ENCODE measurements at regions not wholly inside any gene's neighbourhood (a gene's known extent, or its start where the extent isn't known, plus 50 kb on each side); places are given as distances from the start of the nearest gene placed in this dataset.

DNA sequence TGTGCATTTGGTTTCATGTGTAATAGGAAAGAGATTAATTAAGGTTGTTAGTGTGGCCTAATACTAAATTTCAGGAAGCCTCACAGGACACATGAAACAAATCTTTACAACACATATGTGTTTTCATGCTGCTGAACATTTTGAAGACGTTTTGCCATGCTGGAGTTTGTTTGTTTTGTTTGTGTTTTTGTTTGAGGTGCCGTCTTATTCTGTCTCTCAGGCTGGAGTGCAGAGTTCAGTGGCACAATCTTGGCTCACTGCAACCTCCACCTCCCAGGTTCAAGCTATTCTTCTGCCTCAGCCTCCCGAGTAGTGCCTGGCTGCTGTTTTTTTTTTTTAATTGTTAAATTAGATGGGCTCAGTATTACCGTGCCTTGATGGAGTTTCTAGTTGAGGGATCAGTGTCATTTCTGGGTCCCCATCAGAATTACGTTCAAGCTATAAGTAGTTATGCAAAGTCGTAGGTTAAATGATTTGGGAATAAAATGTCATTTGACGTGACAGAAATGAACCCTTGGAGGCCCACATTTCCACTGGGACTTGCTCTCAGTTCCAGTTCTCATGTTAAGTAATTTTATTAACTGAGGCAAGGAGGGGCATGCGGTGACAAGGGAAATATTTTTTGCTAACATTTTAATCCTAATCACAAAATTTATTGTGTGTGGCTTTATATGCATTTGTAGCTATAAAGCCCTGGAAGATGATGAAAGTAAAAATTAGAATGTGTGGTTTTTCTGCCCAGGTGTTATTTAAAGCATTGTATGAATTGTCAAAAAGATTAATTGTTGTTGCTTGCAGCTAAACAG is 196.9 kb downstream of the TM9SF2 start:
- H3K4me3 Mint-ChIP-seq = no peak overlapping the region
- DNase-seq (ENCODE audit: extremely low spot score, unreplicated experiment) = no peak
- TF ChIP-seq, protein P1, sequence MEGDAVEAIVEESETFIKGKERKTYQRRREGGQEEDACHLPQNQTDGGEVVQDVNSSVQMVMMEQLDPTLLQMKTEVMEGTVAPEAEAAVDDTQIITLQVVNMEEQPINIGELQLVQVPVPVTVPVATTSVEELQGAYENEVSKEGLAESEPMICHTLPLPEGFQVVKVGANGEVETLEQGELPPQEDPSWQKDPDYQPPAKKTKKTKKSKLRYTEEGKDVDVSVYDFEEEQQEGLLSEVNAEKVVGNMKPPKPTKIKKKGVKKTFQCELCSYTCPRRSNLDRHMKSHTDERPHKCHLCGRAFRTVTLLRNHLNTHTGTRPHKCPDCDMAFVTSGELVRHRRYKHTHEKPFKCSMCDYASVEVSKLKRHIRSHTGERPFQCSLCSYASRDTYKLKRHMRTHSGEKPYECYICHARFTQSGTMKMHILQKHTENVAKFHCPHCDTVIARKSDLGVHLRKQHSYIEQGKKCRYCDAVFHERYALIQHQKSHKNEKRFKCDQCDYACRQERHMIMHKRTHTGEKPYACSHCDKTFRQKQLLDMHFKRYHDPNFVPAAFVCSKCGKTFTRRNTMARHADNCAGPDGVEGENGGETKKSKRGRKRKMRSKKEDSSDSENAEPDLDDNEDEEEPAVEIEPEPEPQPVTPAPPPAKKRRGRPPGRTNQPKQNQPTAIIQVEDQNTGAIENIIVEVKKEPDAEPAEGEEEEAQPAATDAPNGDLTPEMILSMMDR (conservative IDR thresholded peaks at IDR 0.05) = no peak
- no peaks in the 10 kb centered on the region for H3K36me3 Mint-ChIP-seq
- no peaks in the 10 kb centered on the region for H3K9me3 Mint-ChIP-seq
- H3K27ac Mint-ChIP-seq = no peak overlapping the region
- H3K27me3 Mint-ChIP-seq = peaks cover 17% of the 10 kb centered on the region
- H3K4me1 Mint-ChIP-seq (ENCODE audit: unreplicated experiment) = no peaks in the 10 kb centered on the region

DNA sequence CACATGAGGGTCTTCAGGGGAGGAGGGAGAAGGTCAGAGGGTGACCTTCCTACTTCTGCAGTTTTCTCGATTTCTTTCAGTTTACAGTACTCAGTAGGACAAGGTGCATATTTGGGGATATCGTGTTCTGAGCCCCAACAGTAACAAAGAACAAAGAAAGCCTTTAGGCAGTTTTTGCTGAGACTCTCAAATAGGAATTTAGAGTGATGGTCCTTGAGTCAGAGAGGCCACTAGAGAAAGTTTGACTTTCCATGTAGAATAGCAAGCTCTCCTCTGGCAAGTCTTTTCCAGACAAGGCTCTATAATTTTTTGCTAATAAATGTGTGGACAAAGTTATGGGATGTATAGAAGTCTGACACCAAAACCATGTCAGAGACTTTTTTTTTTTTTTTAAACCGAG is 194.6 kb downstream of the TM9SF2 start:
- Mint-ChIP-seq H3K9me3 (no peaks in the 10 kb centered on the region), H3K4me1 (ENCODE audit: unreplicated experiment) (no peaks in the 10 kb centered on the region), H3K36me3 (no peaks in the 10 kb centered on the region), H3K27ac (no peak overlapping the region), H3K27me3 (peaks cover 41% of the 10 kb centered on the region), H3K4me3 (no peak overlapping the region)
- TF ChIP-seq, protein P1 (conservative IDR thresholded peaks at IDR 0.05) = no peak
- DNase-seq (ENCODE audit: extremely low spot score, unreplicated experiment) = no peak

DNA sequence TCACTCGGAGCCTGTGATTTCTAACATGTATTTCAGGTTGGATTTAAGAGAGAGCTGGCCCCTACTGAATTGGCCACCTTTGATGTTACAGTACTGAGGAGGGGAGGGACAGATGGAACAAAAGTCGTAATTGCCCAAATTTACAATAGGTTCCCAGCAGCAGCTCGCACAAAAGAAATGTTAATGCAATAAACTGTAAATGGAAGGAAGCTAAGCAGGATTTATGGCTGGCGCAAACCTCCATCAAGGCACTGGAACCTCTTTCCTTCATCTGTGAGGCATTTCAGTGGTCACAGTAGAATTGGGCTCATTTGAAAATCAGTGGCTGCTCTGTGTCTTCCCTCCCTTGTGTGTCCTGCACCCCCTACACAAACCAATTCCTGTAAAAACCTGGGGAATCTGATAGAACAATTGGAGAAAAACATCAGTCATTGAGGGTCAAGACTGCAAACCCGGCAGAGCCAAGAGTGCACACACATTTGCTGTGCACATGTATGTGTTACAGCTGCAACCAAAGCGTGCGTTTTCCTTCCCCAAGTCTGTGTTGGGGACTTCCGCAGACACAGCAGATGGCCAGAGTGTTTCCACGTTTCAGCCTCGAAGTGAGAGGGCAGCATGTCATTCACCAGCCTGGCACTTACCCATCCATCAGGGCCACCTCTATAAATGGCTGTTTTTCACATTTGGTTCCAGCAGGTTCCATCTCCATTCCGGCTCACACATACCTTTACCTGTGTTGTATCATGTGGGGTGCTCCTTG is 192.8 kb downstream of the TM9SF2 start:
- no peaks in the 10 kb centered on the region for H3K36me3 Mint-ChIP-seq
- no peak overlapping the region for H3K4me3 Mint-ChIP-seq
- H3K27me3 Mint-ChIP-seq = peaks cover 59% of the 10 kb centered on the region
- H3K27ac Mint-ChIP-seq = no peak overlapping the region
- no peaks in the 10 kb centered on the region for H3K9me3 Mint-ChIP-seq
- peaks cover 5% of the 10 kb centered on the region for H3K4me1 Mint-ChIP-seq (ENCODE audit: unreplicated experiment)
- TF ChIP-seq, protein P1 (conservative IDR thresholded peaks at IDR 0.05) = no peak
- DNase-seq (ENCODE audit: extremely low spot score, unreplicated experiment) = no peak

DNA sequence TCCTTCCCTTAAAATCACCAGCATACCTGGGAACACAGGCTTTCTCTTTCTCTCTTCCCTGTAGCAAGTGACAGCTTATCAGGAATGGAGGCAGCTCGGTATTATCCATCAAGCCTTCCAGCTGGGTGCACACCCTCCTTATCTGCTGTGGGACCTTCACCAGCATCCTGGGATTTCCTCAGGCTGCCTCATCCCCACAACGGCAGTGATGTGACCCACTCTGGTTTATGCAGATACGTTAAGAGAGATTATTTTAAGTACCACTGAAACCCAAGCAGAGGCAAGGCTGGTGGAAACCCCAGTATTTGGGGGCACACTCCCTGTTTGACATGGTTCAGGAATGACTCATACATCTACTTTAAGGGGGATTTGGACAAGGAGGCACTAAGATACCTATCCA is 192.1 kb downstream of the TM9SF2 start:
- Mint-ChIP-seq H3K36me3 (no peaks in the 10 kb centered on the region), H3K4me3 (no peak overlapping the region), H3K27me3 (peaks cover 66% of the 10 kb centered on the region), H3K27ac (no peak overlapping the region), H3K9me3 (no peaks in the 10 kb centered on the region), H3K4me1 (ENCODE audit: unreplicated experiment) (peaks cover 5% of the 10 kb centered on the region)
- TF ChIP-seq, protein P1 (conservative IDR thresholded peaks at IDR 0.05) = no peak
- no peak for DNase-seq (ENCODE audit: extremely low spot score, unreplicated experiment)

DNA sequence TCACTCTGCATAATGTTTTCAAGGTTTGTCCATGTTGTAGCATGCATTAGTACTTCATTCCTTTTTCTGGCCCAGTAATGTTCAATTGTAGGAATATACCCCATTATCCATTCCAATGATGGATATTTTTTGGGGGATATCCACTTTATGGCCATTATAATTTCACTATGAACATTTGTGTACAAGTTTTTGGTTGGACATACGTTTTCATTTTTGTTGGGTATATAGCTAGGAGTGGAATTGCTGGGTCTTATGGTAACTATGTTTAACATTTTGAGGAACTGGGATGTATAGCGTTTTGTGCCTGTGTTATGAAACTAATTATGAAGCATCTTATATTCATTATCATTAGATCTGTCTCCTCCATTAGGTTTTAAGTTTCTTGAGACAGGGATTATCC is 191.6 kb downstream of the TM9SF2 start:
- H3K27me3 Mint-ChIP-seq = peaks cover 69% of the 10 kb centered on the region
- DNase-seq (ENCODE audit: extremely low spot score, unreplicated experiment) = no peak
- no peak overlapping the region for H3K27ac Mint-ChIP-seq
- H3K4me1 Mint-ChIP-seq (ENCODE audit: unreplicated experiment) = peaks cover 5% of the 10 kb centered on the region
- H3K9me3 Mint-ChIP-seq = no peaks in the 10 kb centered on the region
- H3K36me3 Mint-ChIP-seq = no peaks in the 10 kb centered on the region
- H3K4me3 Mint-ChIP-seq = no peak overlapping the region
- TF ChIP-seq, protein P1 (conservative IDR thresholded peaks at IDR 0.05) = no peak
